IPS-NIHi7 (cell line): ENCODE measurements at regions not wholly inside any gene's neighbourhood (a gene's known extent, or its start where the extent isn't known, plus 50 kb on each side); places are given as distances from the start of the nearest gene placed in this dataset.

Experiments
- DNase-seq: peaks from one replicate; pipeline ENCODE4 v3.0.0; 2012; ENCODE audit warnings: mixed read lengths; ENCODE audit errors: extremely low spot score

- DNase-seq: no peak
Observed at GRCh38 chr3:14286887-14287500, 108.4 kb downstream of the LSM3 start.

GRCh38 chr3:14288177-14288788 is 109.7 kb downstream of the LSM3 start:
- DNase-seq: no peak

GRCh38 chr3:14288833-14289451 is 110.3 kb downstream of the LSM3 start:
- DNase-seq: no peak

- no peak for DNase-seq
Observed at GRCh38 chr3:14289590-14290461, 111.2 kb downstream of the LSM3 start.

GRCh38 chr3:14290631-14291385 is 111.6 kb upstream of the SLC6A6 start:
- no peak for DNase-seq

GRCh38 chr3:14295037-14295436 is 107.4 kb upstream of the SLC6A6 start:
- no peak for DNase-seq

- DNase-seq: no peak
Observed at GRCh38 chr3:14295801-14296200, 106.6 kb upstream of the SLC6A6 start.

- no peak for DNase-seq
Observed at GRCh38 chr3:14297305-14297704, 105.1 kb upstream of the SLC6A6 start.

- DNase-seq: no peak
Observed at GRCh38 chr3:14297784-14298236, 104.6 kb upstream of the SLC6A6 start.

- no peak for DNase-seq
Observed at GRCh38 chr3:14298442-14298841, 104.0 kb upstream of the SLC6A6 start.

- DNase-seq: no peak
Observed at GRCh38 chr3:14298991-14299555, 103.3 kb upstream of the SLC6A6 start.

- no peak for DNase-seq
Observed at GRCh38 chr3:14299767-14300166, 102.6 kb upstream of the SLC6A6 start.

GRCh38 chr3:14300721-14301399 is 101.5 kb upstream of the SLC6A6 start:
- DNase-seq: no peak

- no peak for DNase-seq
Observed at GRCh38 chr3:14301558-14301957, 100.8 kb upstream of the SLC6A6 start.

GRCh38 chr3:14303336-14304100 is 98.9 kb upstream of the SLC6A6 start:
- no peak for DNase-seq

- no peak for DNase-seq
Observed at GRCh38 chr3:14304101-14305045, 98.0 kb upstream of the SLC6A6 start.

- DNase-seq: no peak
Observed at GRCh38 chr3:14305324-14305723, 97.1 kb upstream of the SLC6A6 start.

GRCh38 chr3:14306142-14306541 is 96.3 kb upstream of the SLC6A6 start:
- DNase-seq: no peak
